ENCODE measurements at regions not wholly inside any gene's neighbourhood (a gene's known extent, or its start where the extent isn't known, plus 50 kb on each side); places are given as distances from the start of the nearest gene placed in this dataset.
"Not testable (repeated sequence)": the region's sequence is repeated elsewhere in the genome, so short reads cannot be mapped to it uniquely, and the experiment has no call there.

DNA sequence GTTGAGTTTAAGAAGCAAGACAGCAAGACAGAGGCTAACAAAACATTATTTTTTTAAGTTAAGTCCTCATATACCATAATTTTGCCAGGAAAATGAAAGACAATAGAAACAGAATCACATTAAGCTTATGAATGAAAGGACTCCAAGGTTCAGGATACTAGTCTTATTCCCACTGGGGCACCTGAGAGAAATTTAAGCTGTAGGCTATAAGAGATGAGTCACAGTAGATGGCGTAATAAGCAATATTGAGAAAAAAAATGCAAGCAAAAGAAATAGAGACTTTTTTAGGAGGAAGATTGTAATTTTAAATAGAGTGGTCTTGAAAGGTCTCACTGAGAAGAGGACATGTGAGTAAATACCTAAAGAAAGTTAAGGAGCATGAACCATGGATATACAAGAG, 57.1 kb upstream of the KIF2B start:
- Mint-ChIP-seq H3K27me3 (no peaks in the 10 kb centered on the region), H3K27ac (no peak overlapping the region), H3K9me3 (peaks cover 28% of the 10 kb centered on the region), H3K4me1 (ENCODE audit: low read depth) (no peaks in the 10 kb centered on the region), H3K4me3 (no peak overlapping the region), H3K36me3 (ENCODE audit: low read depth) (no peaks in the 10 kb centered on the region)
- intact Hi-C loops (cut with micrococcal nuclease): no loop called here

DNA sequence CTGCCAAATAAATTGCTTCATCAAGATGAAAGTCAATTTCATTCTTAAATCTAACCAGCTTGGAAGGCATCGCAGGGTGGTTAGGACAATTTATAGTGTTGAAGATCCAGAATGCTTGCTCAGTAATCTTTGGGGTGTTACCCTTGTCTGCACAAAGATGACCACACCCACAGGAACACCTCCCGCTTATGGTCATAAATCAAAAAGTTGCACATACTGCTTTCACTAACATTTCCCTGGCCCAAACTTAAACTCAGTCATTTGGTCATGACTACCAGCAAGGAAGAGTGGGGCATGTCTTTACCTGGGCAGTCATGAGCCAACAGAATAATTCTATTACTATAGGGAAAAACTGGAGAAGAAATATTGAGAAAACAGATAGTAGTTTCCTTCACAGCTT, 57.6 kb upstream of the KIF2B start:
- Mint-ChIP-seq H3K4me1 (ENCODE audit: low read depth) (no peaks in the 10 kb centered on the region), H3K36me3 (ENCODE audit: low read depth) (no peaks in the 10 kb centered on the region), H3K9me3 (peaks cover 33% of the 10 kb centered on the region), H3K4me3 (no peak overlapping the region), H3K27me3 (no peaks in the 10 kb centered on the region), H3K27ac (no peak overlapping the region)
- intact Hi-C loops (cut with micrococcal nuclease): no loop called here

DNA sequence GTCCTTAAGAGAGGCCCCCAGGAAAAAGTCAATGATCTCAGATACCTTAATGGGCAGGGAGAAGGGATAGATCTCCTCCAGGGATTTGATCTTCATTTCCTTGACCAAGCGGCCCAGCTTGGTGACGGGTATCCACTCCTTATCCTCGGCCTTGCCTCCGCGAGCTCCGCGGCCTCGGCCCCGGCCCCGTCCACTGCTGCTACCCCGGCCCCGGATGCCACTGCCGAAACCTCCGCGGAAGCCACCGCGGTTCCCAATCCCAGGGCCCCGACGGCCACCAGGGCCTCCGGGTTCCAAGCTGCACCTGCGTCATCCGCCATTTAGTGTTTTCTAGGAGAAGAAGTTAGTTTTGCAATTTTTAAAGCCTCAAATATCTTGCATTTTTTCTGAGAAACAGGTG, 65.2 kb upstream of the KIF2B start:
- no peaks in the 10 kb centered on the region for H3K27me3 Mint-ChIP-seq
- no peaks in the 10 kb centered on the region for H3K4me1 Mint-ChIP-seq (ENCODE audit: low read depth)
- intact Hi-C loops (cut with micrococcal nuclease): no loop called here
- no peaks in the 10 kb centered on the region for H3K36me3 Mint-ChIP-seq (ENCODE audit: low read depth)
- H3K9me3 Mint-ChIP-seq: peaks cover 19% of the 10 kb centered on the region
- H3K27ac Mint-ChIP-seq: no peak overlapping the region
- no peak overlapping the region for H3K4me3 Mint-ChIP-seq

- H3K4me3 Mint-ChIP-seq; H3K36me3 Mint-ChIP-seq (ENCODE audit: low read depth); intact Hi-C loops (cut with micrococcal nuclease); H3K4me1 Mint-ChIP-seq (ENCODE audit: low read depth); H3K27ac Mint-ChIP-seq; H3K27me3 Mint-ChIP-seq: not testable (repeated sequence)
- peaks cover 19% of the 10 kb centered on the region for H3K9me3 Mint-ChIP-seq
Measured at GRCh38 chr17:53757116-53757515, 65.6 kb upstream of the KIF2B start.

- H3K27me3 Mint-ChIP-seq: no peaks in the 10 kb centered on the region
- no peak overlapping the region for H3K4me3 Mint-ChIP-seq
- no peaks in the 10 kb centered on the region for H3K36me3 Mint-ChIP-seq (ENCODE audit: low read depth)
- no peaks in the 10 kb centered on the region for H3K4me1 Mint-ChIP-seq (ENCODE audit: low read depth)
- no peak overlapping the region for H3K27ac Mint-ChIP-seq
- H3K9me3 Mint-ChIP-seq: no peaks in the 10 kb centered on the region
- intact Hi-C loops (cut with micrococcal nuclease): no loop called here
Measured at GRCh38 chr17:53749178-53749577, 73.5 kb upstream of the KIF2B start.

DNA sequence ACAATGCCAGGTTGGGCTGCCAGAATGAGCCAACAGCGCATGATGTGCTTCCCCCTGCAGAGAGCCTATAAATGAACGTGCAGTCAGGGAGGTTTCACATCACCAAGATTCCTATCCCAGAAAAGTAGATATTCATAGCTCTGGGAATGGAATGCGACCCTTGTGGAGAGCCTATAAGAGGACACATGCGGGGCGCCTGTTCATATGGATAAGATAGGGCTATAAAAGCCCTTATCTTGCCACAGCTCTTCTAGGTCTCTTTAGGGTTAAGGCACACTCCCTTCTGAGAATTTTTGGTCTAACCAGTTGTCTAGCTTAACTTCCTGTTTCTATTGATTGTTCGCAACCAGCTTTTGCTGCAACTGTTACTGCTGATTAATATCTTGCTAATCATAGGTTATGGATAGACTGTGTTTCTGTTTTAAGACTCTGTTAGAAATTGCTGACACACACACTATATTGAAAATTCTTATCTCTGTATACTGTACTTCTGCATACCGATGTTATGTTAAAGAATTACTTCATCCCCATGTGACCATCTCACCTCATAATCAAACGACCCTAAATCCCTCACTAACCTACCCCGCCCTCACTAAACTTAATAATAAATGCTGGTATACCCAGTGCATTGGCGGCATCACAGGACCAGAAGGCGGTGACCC, 74.4 kb upstream of the KIF2B start:
- H3K4me1 Mint-ChIP-seq (ENCODE audit: low read depth); H3K9me3 Mint-ChIP-seq; intact Hi-C loops (cut with micrococcal nuclease): not testable (repeated sequence)

GRCh38 chr17:53740312-53740711, 82.4 kb upstream of the KIF2B start:
- Mint-ChIP-seq H3K27me3 (no peaks in the 10 kb centered on the region), H3K4me3 (no peak overlapping the region)

More for the DNA sequence above, 74.4 kb upstream of the KIF2B start:
- not testable (repeated sequence) for H3K27me3 Mint-ChIP-seq; H3K4me3 Mint-ChIP-seq; H3K36me3 Mint-ChIP-seq (ENCODE audit: low read depth); H3K27ac Mint-ChIP-seq

DNA sequence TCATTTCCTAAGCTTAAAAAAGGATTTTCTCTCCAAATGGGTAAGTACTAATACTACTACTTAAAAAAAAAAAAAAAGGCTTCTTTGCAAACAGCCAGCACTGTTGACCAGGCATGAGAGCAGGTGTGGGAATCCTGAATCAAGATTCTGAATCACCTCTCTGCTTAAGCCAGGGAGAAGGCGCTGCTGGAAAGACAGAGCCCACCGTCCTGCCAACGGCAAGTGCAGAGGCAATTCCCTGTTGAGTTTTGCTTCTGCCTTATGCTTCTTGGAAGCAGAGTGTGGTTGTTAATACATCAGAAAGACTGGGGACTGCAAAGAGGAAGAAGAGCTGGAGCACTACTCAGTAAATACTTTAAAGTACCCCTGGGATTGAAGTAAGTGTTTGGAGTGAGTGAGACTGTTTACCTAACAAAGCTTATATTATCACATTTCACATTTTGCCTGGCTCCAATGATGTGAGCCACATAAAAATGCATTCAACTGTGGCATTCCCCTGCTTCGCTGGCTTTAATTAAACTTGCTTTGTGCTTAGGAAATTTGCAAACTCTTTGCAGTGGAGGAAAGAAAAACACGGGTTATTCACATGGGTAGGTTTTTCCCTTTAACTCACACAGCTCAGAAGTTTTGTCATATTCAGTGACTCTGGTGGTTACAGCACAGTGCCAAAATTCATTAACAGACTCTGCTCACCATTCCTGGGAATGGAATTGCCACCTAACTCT, 86.0 kb upstream of the KIF2B start:
- Mint-ChIP-seq H3K36me3 (ENCODE audit: low read depth) (no peaks in the 10 kb centered on the region), H3K4me1 (ENCODE audit: low read depth) (no peaks in the 10 kb centered on the region), H3K9me3 (peaks cover 8% of the 10 kb centered on the region), H3K27ac (no peak overlapping the region), H3K4me3 (no peak overlapping the region), H3K27me3 (no peaks in the 10 kb centered on the region)
- intact Hi-C loops (cut with micrococcal nuclease): no loop called here

More at GRCh38 chr17:53740312-53740711, 82.4 kb upstream of the KIF2B start:
- Mint-ChIP-seq H3K9me3 (peaks cover 13% of the 10 kb centered on the region), H3K27ac (no peak overlapping the region), H3K36me3 (ENCODE audit: low read depth) (no peaks in the 10 kb centered on the region), H3K4me1 (ENCODE audit: low read depth) (no peaks in the 10 kb centered on the region)
- intact Hi-C loops (cut with micrococcal nuclease): no loop called here

GRCh38 chr17:53724726-53725125, 98.0 kb upstream of the KIF2B start:
- no peak overlapping the region for H3K27ac Mint-ChIP-seq
- no peaks in the 10 kb centered on the region for H3K4me1 Mint-ChIP-seq (ENCODE audit: low read depth)
- no peaks in the 10 kb centered on the region for H3K36me3 Mint-ChIP-seq (ENCODE audit: low read depth)
- H3K9me3 Mint-ChIP-seq: peaks cover 22% of the 10 kb centered on the region
- no peak overlapping the region for H3K4me3 Mint-ChIP-seq
- H3K27me3 Mint-ChIP-seq: no peaks in the 10 kb centered on the region
- intact Hi-C loops (cut with micrococcal nuclease): no loop called here

DNA sequence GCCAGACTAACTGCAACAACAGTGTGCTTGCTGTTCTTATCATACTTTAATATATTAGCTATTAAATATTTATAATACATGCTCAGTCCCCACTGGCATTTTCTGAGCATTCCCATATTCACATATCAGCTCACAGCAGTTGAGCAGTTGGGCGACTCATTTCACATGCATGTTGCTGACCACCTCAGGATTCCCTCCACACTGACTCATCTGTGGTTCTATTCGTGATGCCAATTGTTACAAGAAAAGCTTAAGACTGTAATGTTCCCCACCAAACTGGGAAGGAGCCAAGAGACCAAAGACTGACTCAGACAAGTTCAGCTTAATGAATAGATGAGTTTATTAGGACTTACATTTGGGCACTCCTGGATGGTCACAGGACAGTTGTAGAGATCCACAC, 100.3 kb upstream of the KIF2B start:
- no peaks in the 10 kb centered on the region for H3K4me1 Mint-ChIP-seq (ENCODE audit: low read depth)
- H3K4me3 Mint-ChIP-seq: no peak overlapping the region
- H3K27me3 Mint-ChIP-seq: no peaks in the 10 kb centered on the region
- intact Hi-C loops (cut with micrococcal nuclease): no loop called here
- no peak overlapping the region for H3K27ac Mint-ChIP-seq
- H3K9me3 Mint-ChIP-seq: peaks cover 8% of the 10 kb centered on the region
- no peaks in the 10 kb centered on the region for H3K36me3 Mint-ChIP-seq (ENCODE audit: low read depth)

DNA sequence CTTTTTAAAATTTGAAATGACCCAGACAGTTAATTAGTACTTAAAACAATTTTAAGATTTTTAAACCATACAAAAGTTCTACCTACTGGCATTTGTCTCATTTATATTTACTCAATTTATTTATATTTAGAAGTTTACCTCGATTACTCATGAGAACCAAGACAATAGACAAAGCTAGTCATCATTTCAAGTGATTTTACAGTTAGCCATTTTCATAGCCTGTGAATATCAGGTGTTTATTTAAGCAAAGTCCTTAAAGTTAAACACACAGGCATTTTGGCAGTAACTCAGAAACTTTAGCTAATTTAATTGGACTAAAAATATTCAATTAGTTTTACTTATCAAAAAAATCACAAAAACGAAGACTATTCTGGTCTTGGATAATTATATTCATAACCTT, 101.6 kb upstream of the KIF2B start:
- H3K36me3 Mint-ChIP-seq (ENCODE audit: low read depth): no peaks in the 10 kb centered on the region
- intact Hi-C loops (cut with micrococcal nuclease): no loop called here

DNA sequence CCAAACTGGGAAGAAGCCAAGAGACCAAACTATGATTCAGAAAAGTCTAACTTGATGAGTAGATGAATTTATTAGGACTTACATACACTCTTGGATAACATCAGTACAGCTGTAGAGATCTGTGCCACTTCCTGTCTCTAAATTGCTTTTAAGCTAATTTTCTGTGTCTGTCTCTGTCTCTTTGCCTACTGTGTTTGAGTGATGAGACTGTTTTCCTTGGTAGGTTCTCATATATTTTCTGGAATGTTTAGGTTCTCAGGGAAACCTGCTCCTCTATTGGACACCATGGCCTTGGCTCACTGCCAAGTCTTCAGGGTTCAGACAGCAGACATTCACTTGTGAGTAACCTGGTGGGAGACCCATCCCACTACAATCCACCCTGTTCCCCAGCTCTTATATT, 103.5 kb upstream of the KIF2B start:
- intact Hi-C loops (cut with micrococcal nuclease): no loop called here
- no peaks in the 10 kb centered on the region for H3K27me3 Mint-ChIP-seq
- no peak overlapping the region for H3K27ac Mint-ChIP-seq
- H3K9me3 Mint-ChIP-seq: no peaks in the 10 kb centered on the region
- no peak overlapping the region for H3K4me3 Mint-ChIP-seq
- no peaks in the 10 kb centered on the region for H3K36me3 Mint-ChIP-seq (ENCODE audit: low read depth)
- H3K4me1 Mint-ChIP-seq (ENCODE audit: low read depth): no peaks in the 10 kb centered on the region

More for the DNA sequence above, 101.6 kb upstream of the KIF2B start:
- no peak overlapping the region for H3K27ac Mint-ChIP-seq
- no peaks in the 10 kb centered on the region for H3K4me1 Mint-ChIP-seq (ENCODE audit: low read depth)
- H3K9me3 Mint-ChIP-seq: no peaks in the 10 kb centered on the region
- no peaks in the 10 kb centered on the region for H3K27me3 Mint-ChIP-seq
- H3K4me3 Mint-ChIP-seq: no peak overlapping the region

DNA sequence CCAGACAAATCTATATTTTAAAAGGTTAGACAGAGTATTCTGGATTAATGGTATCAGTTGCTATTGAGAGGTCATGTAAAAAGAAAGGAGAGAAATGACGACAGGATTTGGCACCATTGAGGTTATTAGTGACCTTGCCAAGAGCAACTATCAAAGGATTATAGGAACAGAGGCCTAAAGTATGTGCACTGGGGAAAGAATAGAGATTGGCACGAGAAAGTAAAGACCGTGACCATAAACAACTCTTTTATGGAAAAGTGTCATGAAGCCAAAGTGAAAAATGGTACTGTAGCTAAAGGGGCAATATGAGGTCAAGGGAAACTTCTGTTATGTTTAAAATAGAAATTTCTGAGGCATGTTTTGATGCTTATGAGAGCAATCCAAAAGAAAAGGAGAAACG, 115.2 kb upstream of the KIF2B start:
- no peaks in the 10 kb centered on the region for H3K4me1 Mint-ChIP-seq (ENCODE audit: low read depth)
- no peaks in the 10 kb centered on the region for H3K36me3 Mint-ChIP-seq (ENCODE audit: low read depth)
- no peak overlapping the region for H3K4me3 Mint-ChIP-seq
- H3K27me3 Mint-ChIP-seq: no peaks in the 10 kb centered on the region
- no peak overlapping the region for H3K27ac Mint-ChIP-seq
- intact Hi-C loops (cut with micrococcal nuclease): no loop called here
- peaks cover 32% of the 10 kb centered on the region for H3K9me3 Mint-ChIP-seq

- no peak overlapping the region for H3K4me3 Mint-ChIP-seq
- no peaks in the 10 kb centered on the region for H3K4me1 Mint-ChIP-seq (ENCODE audit: low read depth)
- H3K27me3 Mint-ChIP-seq: no peaks in the 10 kb centered on the region
- no peaks in the 10 kb centered on the region for H3K36me3 Mint-ChIP-seq (ENCODE audit: low read depth)
- intact Hi-C loops (cut with micrococcal nuclease): no loop called here
- no peak overlapping the region for H3K27ac Mint-ChIP-seq
- H3K9me3 Mint-ChIP-seq: peaks cover 8% of the 10 kb centered on the region
Measured at GRCh38 chr17:53696286-53696685, 126.4 kb upstream of the KIF2B start.

DNA sequence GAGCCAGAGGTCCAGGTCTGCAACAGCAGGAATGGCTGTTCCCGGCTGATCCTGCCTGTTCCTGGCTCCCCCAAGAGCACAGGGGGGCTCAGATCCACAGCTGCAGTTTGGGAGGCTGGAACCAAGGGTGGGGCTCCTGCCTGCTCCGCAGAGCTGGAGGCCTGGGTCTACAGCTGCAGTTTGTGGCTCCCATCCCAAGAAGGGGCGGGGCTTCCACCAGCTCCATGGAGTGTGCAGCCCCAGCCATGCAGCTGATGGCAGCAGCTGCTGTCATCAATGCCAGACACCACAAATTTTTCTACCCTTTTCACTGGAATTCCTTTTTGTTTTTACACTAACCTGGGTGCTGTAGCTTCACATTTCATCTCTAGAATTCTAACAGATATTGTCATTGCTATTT, 135.4 kb upstream of the KIF2B start:
- Mint-ChIP-seq H3K9me3 (peaks cover 46% of the 10 kb centered on the region), H3K36me3 (ENCODE audit: low read depth) (no peaks in the 10 kb centered on the region), H3K27me3 (no peaks in the 10 kb centered on the region), H3K4me1 (ENCODE audit: low read depth) (no peaks in the 10 kb centered on the region), H3K27ac (no peak overlapping the region), H3K4me3 (no peak overlapping the region)
- intact Hi-C loops (cut with micrococcal nuclease): no loop called here

Measured in dendritic cell treated with granulocyte-macrophage colony-stimulating factor and Interleukin-4, amounts not matched to agents 40 ng/mL and 50 ng/mL, for 4 days (primary cell).